ENCODE measurements at regions not wholly inside any gene's neighbourhood (a gene's known extent, or its start where the extent isn't known, plus 50 kb on each side); places are given as distances from the start of the nearest gene placed in this dataset.

DNA sequence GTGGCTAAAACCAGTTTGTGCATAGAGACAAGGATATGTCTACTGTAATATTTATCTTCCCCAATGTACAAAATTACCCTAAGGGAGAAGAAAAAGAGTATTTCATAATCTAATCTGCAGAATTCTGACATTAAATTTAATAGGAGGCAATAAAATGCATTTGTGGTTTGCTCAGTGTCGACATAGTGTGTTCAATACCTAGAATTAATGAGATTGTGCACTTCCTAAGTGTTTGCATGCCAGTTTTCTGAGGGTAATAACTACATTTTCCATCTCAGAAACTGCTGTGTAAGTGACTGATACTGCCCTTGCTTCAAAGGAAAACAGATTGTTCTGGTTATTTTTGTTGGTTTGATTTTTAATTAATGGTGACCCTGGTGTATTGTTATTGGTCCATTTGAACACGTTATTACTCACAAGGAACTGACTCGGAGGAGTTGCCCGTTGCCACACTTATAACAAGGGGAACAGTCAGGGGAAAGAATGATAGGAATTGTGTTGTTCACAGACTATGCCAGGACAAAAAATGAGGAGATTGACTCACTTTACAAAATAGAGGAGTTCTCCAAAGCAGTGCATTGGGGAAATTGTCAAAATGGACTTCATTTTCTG, 960.3 kb upstream of the TMEM132C start:
- no peak for DNase-seq
- TF ChIP-seq CTCF (IDR thresholded peaks at IDR 0.05; ENCODE audit: borderline replicate concordance, extremely low read depth, insufficient read depth): no peak
- H3K9me3 ChIP-seq (ENCODE audit: control insufficient read depth in 2 of 3, insufficient read depth in 1 of 3, low read length in 3 of 3): no peaks in the 10 kb centered on the region
- H3K27ac ChIP-seq (ENCODE audit: low read depth in 2 of 2, low read length in 2 of 2): no peak overlapping the region
- no peak overlapping the region for H3K4me3 ChIP-seq (ENCODE audit: low read length in 3 of 3)
- H3K4me1 ChIP-seq (ENCODE audit: control insufficient read depth in 2 of 3, insufficient read depth in 2 of 3, low read depth in 1 of 3, low read length in 3 of 3): no peaks in the 10 kb centered on the region
- no peak for FAIRE-seq
- no peak overlapping the region for H3K9ac ChIP-seq (ENCODE audit: low read length in 3 of 3)
- intact Hi-C loops (cut with DNase I): no loop called here
- no peaks in the 10 kb centered on the region for H3K27me3 ChIP-seq (ENCODE audit: control insufficient read depth, insufficient read depth, low read length)
- no peaks in the 10 kb centered on the region for H3K36me3 ChIP-seq (ENCODE audit: control insufficient read depth in 2 of 3, insufficient read depth in 3 of 3, low read length in 3 of 3)

DNA sequence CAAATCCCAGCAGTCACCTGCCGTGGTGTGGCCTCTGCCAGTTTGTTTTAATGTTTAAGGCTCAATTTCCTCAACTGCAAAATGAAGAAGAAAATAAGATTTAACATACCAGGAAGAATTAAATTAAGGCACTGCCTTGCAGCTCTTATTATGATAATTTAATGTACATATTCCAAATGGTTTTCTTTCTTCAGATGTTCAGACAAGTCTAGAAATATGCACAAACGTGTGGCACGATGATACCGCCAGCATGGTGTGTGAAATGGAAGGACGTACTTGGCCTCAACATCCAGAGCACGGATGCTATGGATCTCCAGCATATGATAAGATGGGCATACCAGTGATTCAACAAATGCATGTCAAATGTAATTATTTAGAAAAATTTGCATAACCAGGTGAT, 959.4 kb upstream of the TMEM132C start:
- no peak overlapping the region for H3K27ac ChIP-seq (ENCODE audit: low read depth in 2 of 2, low read length in 2 of 2)
- intact Hi-C loops (cut with DNase I): no loop called here
- no peaks in the 10 kb centered on the region for H3K4me1 ChIP-seq (ENCODE audit: control insufficient read depth in 2 of 3, insufficient read depth in 2 of 3, low read depth in 1 of 3, low read length in 3 of 3)
- no peak overlapping the region for H3K4me3 ChIP-seq (ENCODE audit: low read length in 3 of 3)
- no peaks in the 10 kb centered on the region for H3K36me3 ChIP-seq (ENCODE audit: control insufficient read depth in 2 of 3, insufficient read depth in 3 of 3, low read length in 3 of 3)
- H3K9me3 ChIP-seq (ENCODE audit: control insufficient read depth in 2 of 3, insufficient read depth in 1 of 3, low read length in 3 of 3): no peaks in the 10 kb centered on the region
- no peaks in the 10 kb centered on the region for H3K27me3 ChIP-seq (ENCODE audit: control insufficient read depth, insufficient read depth, low read length)
- no peak for DNase-seq
- FAIRE-seq: no peak
- no peak overlapping the region for H3K9ac ChIP-seq (ENCODE audit: low read length in 3 of 3)
- no peak for TF ChIP-seq CTCF (IDR thresholded peaks at IDR 0.05; ENCODE audit: borderline replicate concordance, extremely low read depth, insufficient read depth)

GRCh38 chr12:127308148-127308547, 958.8 kb upstream of the TMEM132C start:
- DNase-seq (no peak), FAIRE-seq (no peak)
- intact Hi-C loops (cut with DNase I): no loop called here
- TF ChIP-seq CTCF (IDR thresholded peaks at IDR 0.05; ENCODE audit: borderline replicate concordance, extremely low read depth, insufficient read depth): no peak
- H3K36me3 ChIP-seq (ENCODE audit: control insufficient read depth in 2 of 3, insufficient read depth in 3 of 3, low read length in 3 of 3): no peaks in the 10 kb centered on the region
- H3K9ac ChIP-seq (ENCODE audit: low read length in 3 of 3): no peak overlapping the region
- no peak overlapping the region for H3K27ac ChIP-seq (ENCODE audit: low read depth in 2 of 2, low read length in 2 of 2)
- no peaks in the 10 kb centered on the region for H3K4me1 ChIP-seq (ENCODE audit: control insufficient read depth in 2 of 3, insufficient read depth in 2 of 3, low read depth in 1 of 3, low read length in 3 of 3)
- no peaks in the 10 kb centered on the region for H3K27me3 ChIP-seq (ENCODE audit: control insufficient read depth, insufficient read depth, low read length)
- H3K4me3 ChIP-seq (ENCODE audit: low read length in 3 of 3): no peak overlapping the region
- no peaks in the 10 kb centered on the region for H3K9me3 ChIP-seq (ENCODE audit: control insufficient read depth in 2 of 3, insufficient read depth in 1 of 3, low read length in 3 of 3)

- DNase-seq (no peak), FAIRE-seq (no peak)
- Histone ChIP-seq H3K4me1 (ENCODE audit: control insufficient read depth in 2 of 3, insufficient read depth in 2 of 3, low read depth in 1 of 3, low read length in 3 of 3) (no peaks in the 10 kb centered on the region), H3K9me3 (ENCODE audit: control insufficient read depth in 2 of 3, insufficient read depth in 1 of 3, low read length in 3 of 3) (no peaks in the 10 kb centered on the region), H3K27ac (ENCODE audit: low read depth in 2 of 2, low read length in 2 of 2) (no peak overlapping the region), H3K9ac (ENCODE audit: low read length in 3 of 3) (no peak overlapping the region), H3K27me3 (ENCODE audit: control insufficient read depth, insufficient read depth, low read length) (no peaks in the 10 kb centered on the region), H3K36me3 (ENCODE audit: control insufficient read depth in 2 of 3, insufficient read depth in 3 of 3, low read length in 3 of 3) (no peaks in the 10 kb centered on the region), H3K4me3 (ENCODE audit: low read length in 3 of 3) (no peak overlapping the region)
- TF ChIP-seq CTCF (IDR thresholded peaks at IDR 0.05; ENCODE audit: borderline replicate concordance, extremely low read depth, insufficient read depth): no peak
- intact Hi-C loops (cut with DNase I): no loop called here
Observed at GRCh38 chr12:127310548-127310947, 956.4 kb upstream of the TMEM132C start.
